Body of pancreas (tissue), 4 donors: ENCODE measurements at regions not wholly inside any gene's neighbourhood (a gene's known extent, or its start where the extent isn't known, plus 50 kb on each side); places are given as distances from the start of the nearest gene placed in this dataset.
"Not testable (repeated sequence)": the region's sequence is repeated elsewhere in the genome, so short reads cannot be mapped to it uniquely, and the experiment has no call there.

Source experiments
- ATAC-seq: fragments of 150-250 bp; one replicate; pipeline ENCODE4 v1.9.1; 2016
- DNase-seq, 4 donors: peaks; one replicate each; pipeline ENCODE4 v3.0.0-alpha.2; 2019
- H3K27ac ChIP-seq, 4 donors: fragments of 200-600 bp; sonication (generic); 1 replicate in 3 of 4; 2 replicates in 1 of 4; pipeline versions ENCODE4 v1.5.1 to v1.6.1; 2016 to 2019; ENCODE audit warnings: mild to moderate bottlenecking in 1 of 4, mixed read lengths in 1 of 4, moderate library complexity in 1 of 4
- H3K27me3 ChIP-seq, 2 donors: fragments of 200-600 bp; sonication (generic); one replicate each; pipeline ENCODE4 v1.6.0; 2016; ENCODE audit warnings: mild to moderate bottlenecking in 1 of 2
- H3K36me3 ChIP-seq, 2 donors: fragments of 200-600 bp; sonication (generic); replicated peaks in 1 of 2; 2 replicates each; pipeline ENCODE4 v1.5.1; 2016; ENCODE audit warnings: low read depth in 2 of 2; ENCODE audit not compliant: insufficient read depth in 1 of 2
- H3K4me1 ChIP-seq: fragments of 200-600 bp; sonication (generic); one replicate; pipeline ENCODE4 v1.6.0; 2016
- H3K4me3 ChIP-seq, 2 donors: fragments of 200-600 bp; sonication (generic); 1 replicate in 1 of 2; 2 replicates in 1 of 2; pipeline ENCODE4 v1.5.1; 2016 to 2019
- H3K9me3 ChIP-seq, 3 donors: fragments of 200-600 bp; sonication (generic); 1 replicate in 2 of 3; 2 replicates in 1 of 3; pipeline ENCODE4 v1.5.1; 2016
- CTCF ChIP-seq, 7 experiments: fragments of 450-650 bp in 4 of 7; fragments of 200-600 bp in 3 of 7; sonication (generic) in 3 of 7; IDR thresholded peaks; one replicate each; pipeline ENCODE4 v1.5.1; 2016 to 2019; ENCODE audit warnings: antibody characterized with exemption in 7 of 7
- POLR2A ChIP-seq, 3 donors: fragments of 450-650 bp; IDR thresholded peaks; one replicate each; pipeline ENCODE4 v1.6.1; 2016; ENCODE audit warnings: antibody characterized with exemption in 3 of 3, mild to moderate bottlenecking in 2 of 3
- WGBS, 2 donors: methylation state at CpG; one replicate each; pipeline ENCODE4 v1.1.5; 2017; 5-methylcytosine and 5-hydroxymethylcytosine counted together
- intact Hi-C: fragments of 100-400 bp; cut with DNase I; formaldehyde crosslinking; loops from one replicate; pipeline ENCODE4 v1.15.1; 2023

GRCh38 chr6:94859924-94860323 is 717.4 kb upstream of the MANEA start:
- TF ChIP-seq POLR2A (IDR thresholded peaks at IDR 0.05) (no peak), CTCF (IDR thresholded peaks at IDR 0.05) (no peak)
- no peaks in the 10 kb centered on the region for H3K4me1 ChIP-seq
- no peak overlapping the region for H3K4me3 ChIP-seq
- ATAC-seq: no peak
- intact Hi-C loops: no loop called here
- no peak overlapping the region for H3K27ac ChIP-seq
- no peaks in the 10 kb centered on the region for H3K9me3 ChIP-seq
- no peaks in the 10 kb centered on the region for H3K36me3 ChIP-seq
- WGBS, 2 donors: 63 to 65% methylated on average over 4 of the region's 4 CpGs
- no peak for DNase-seq
- no peaks in the 10 kb centered on the region for H3K27me3 ChIP-seq

- 80% methylated on average over 3 of the region's 3 CpGs for WGBS, 2 donors
- H3K4me1 ChIP-seq, H3K4me3 ChIP-seq, H3K36me3 ChIP-seq, H3K9me3 ChIP-seq, H3K27me3 ChIP-seq, ATAC-seq, H3K27ac ChIP-seq, DNase-seq, intact Hi-C loops: not testable (repeated sequence)
Measured at GRCh38 chr6:94856999-94857398, 720.3 kb upstream of the MANEA start.

GRCh38 chr6:94851329-94851728 is 726.0 kb upstream of the MANEA start:
- H3K9me3 ChIP-seq, H3K4me3 ChIP-seq, ATAC-seq, DNase-seq, H3K27me3 ChIP-seq, H3K36me3 ChIP-seq, H3K4me1 ChIP-seq, intact Hi-C loops, H3K27ac ChIP-seq: not testable (repeated sequence)
- 72 to 73% methylated on average over 5 to 8 of the region's 8 CpGs for WGBS, 2 donors

DNA sequence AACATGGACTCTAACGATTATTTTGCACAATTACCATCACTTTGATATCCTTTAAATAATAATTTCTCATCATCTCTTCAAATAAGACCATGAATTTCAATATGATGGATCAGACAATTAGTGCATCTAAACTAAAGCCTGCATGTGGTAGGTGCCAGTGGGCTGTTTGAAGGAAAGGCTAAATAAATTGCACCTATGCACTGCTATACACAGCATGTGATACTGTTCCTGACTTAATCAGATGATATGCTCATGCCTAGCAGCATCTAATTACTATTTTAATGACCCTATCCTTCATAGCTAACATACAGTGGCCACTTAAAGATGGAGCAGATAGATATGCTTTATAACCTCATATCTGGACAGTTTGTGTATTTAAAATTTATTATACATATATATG is 731.6 kb upstream of the MANEA start:
- Histone ChIP-seq H3K9me3 (no peaks in the 10 kb centered on the region), H3K36me3 (no peaks in the 10 kb centered on the region), H3K4me3 (no peak overlapping the region), H3K27me3 (no peaks in the 10 kb centered on the region), H3K27ac (no peak overlapping the region), H3K4me1 (no peaks in the 10 kb centered on the region)
- WGBS, 2 donors: 49 to 59% methylated on average over 1 of the region's 1 CpG
- TF ChIP-seq POLR2A (IDR thresholded peaks at IDR 0.05): no peak
- TF ChIP-seq CTCF (IDR thresholded peaks at IDR 0.05): no peak
- intact Hi-C loops: no loop called here
- no peak for DNase-seq
- ATAC-seq: no peak

DNA sequence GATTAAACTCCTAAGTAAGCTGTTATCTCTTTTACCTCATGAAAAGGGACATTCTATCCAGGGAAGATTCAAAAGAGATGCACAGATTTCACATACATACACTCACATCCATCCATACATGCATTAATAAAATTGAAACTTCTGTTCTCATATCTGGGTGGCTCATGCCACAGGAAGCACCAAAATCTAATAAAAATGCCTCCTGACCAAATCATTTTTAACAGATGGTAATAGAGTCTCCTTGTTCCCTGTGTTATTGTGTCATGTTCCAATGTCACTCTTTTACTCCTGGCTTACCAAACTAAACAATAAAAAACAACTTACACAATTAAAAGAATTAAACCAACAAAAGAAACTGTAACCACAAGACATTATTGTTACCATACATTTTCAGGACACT is 742.1 kb upstream of the MANEA start:
- Histone ChIP-seq H3K4me3 (no peak overlapping the region), H3K9me3 (no peaks in the 10 kb centered on the region), H3K27ac (no peak overlapping the region), H3K27me3 (no peaks in the 10 kb centered on the region), H3K4me1 (no peaks in the 10 kb centered on the region), H3K36me3 (no peaks in the 10 kb centered on the region)
- DNase-seq (no peak), ATAC-seq (no peak)
- TF ChIP-seq POLR2A (IDR thresholded peaks at IDR 0.05) (no peak), CTCF (IDR thresholded peaks at IDR 0.05) (no peak)
- intact Hi-C loops: no loop called here

DNA sequence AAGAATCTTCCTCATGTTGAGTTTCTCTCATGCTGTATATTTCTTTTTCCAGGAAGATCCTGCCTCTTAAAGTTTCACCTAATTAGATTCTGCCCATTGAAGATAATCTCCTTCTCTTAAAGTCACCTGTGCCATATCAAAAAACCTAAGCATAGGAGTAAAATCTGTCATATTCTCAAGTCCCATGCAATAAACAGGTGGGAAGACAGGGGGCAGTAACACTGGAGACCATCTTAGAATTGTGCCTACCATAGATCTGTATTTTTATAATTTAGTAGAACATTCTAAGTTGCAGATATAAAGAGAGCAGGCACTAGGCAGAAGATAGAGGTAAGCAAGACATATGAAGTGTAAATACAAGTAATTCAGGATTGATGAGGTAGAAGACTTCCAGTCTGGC is 763.5 kb upstream of the MANEA start:
- ATAC-seq (no peak), DNase-seq (no peak)
- no peaks in the 10 kb centered on the region for H3K36me3 ChIP-seq
- H3K4me3 ChIP-seq: no peak overlapping the region
- H3K9me3 ChIP-seq: no peaks in the 10 kb centered on the region
- no peaks in the 10 kb centered on the region for H3K4me1 ChIP-seq
- no peak overlapping the region for H3K27ac ChIP-seq
- intact Hi-C loops: no loop called here
- TF ChIP-seq CTCF (IDR thresholded peaks at IDR 0.05) (no peak), POLR2A (IDR thresholded peaks at IDR 0.05) (no peak)
- no peaks in the 10 kb centered on the region for H3K27me3 ChIP-seq
